NT2/D1 (cell line): ENCODE measurements at regions not wholly inside any gene's neighbourhood (a gene's known extent, or its start where the extent isn't known, plus 50 kb on each side); places are given as distances from the start of the nearest gene placed in this dataset.
"Not testable (repeated sequence)": the region's sequence is repeated elsewhere in the genome, so short reads cannot be mapped to it uniquely, and the experiment has no call there.

ENCODE experiments used
- SUZ12 ChIP-seq: IDR thresholded peaks from 2 replicates; pipeline ENCODE4 v1.6.1; 2011; ENCODE audit not compliant: insufficient read length, insufficient read depth; ENCODE audit errors: extremely low read depth
- YY1 ChIP-seq: IDR thresholded peaks from 2 replicates; pipeline ENCODE4 v1.6.1; 2011; ENCODE audit not compliant: insufficient read length, insufficient read depth
- ZNF274 ChIP-seq: IDR thresholded peaks from 2 replicates; pipeline ENCODE4 v1.6.1; 2011; ENCODE audit warnings: mild to moderate bottlenecking, low read depth, low read length

GRCh38 chr11:116324077-116324476 lies 448.7 kb downstream of the BUD13 start:
- TF ChIP-seq YY1, ZNF274, SUZ12: not testable (repeated sequence)
